Gastrocnemius medialis (tissue), 4 donors: ENCODE measurements at regions not wholly inside any gene's neighbourhood (a gene's known extent, or its start where the extent isn't known, plus 50 kb on each side); places are given as distances from the start of the nearest gene placed in this dataset.
"Not testable (repeated sequence)": the region's sequence is repeated elsewhere in the genome, so short reads cannot be mapped to it uniquely, and the experiment has no call there.

Experiments used
- ATAC-seq, 2 donors: fragments of 150-250 bp; one replicate each; pipeline ENCODE4 v1.9.1; 2016
- DNase-seq, 2 donors: peaks; one replicate each; pipeline ENCODE4 v3.0.0-alpha.2; 2019
- H3K27ac ChIP-seq, 4 donors: fragments of 200-600 bp; sonication (generic); 1 replicate in 1 of 4; 2 replicates in 3 of 4; pipeline ENCODE4 v1.5.1; 2016 to 2018; ENCODE audit warnings: mild to moderate bottlenecking in 2 of 4, moderate library complexity in 1 of 4
- H3K27me3 ChIP-seq, 3 donors: fragments of 200-600 bp; sonication (generic) in 2 of 3; 1 replicate in 1 of 3; 2 replicates in 2 of 3; pipeline versions ENCODE4 v1.5.1 to v1.6.0; 2016 to 2019; ENCODE audit warnings: mild to moderate bottlenecking in 1 of 3, moderate library complexity in 1 of 3
- H3K36me3 ChIP-seq, 2 donors: fragments of 200-600 bp; sonication (generic) in 1 of 2; one replicate each; pipeline ENCODE4 v1.5.1; 2017 to 2018
- H3K4me1 ChIP-seq, 2 donors: fragments of 200-600 bp; sonication (generic) in 1 of 2; one replicate each; pipeline ENCODE4 v1.5.1; 2016 to 2017; ENCODE audit warnings: mild to moderate bottlenecking in 2 of 2
- H3K4me3 ChIP-seq, 4 donors: fragments of 200-600 bp; sonication (generic) in 3 of 4; 1 replicate in 1 of 4; 2 replicates in 3 of 4; pipeline ENCODE4 v1.5.1; 2016 to 2019; ENCODE audit warnings: mild to moderate bottlenecking in 2 of 4
- H3K9me3 ChIP-seq, 3 donors: fragments of 200-600 bp; sonication (generic) in 2 of 3; 1 replicate in 1 of 3; 2 replicates in 2 of 3; pipeline ENCODE4 v1.5.1; 2016 to 2019
- POLR2A ChIP-seq, 2 donors: fragments of 450-650 bp; IDR thresholded peaks; one replicate each; pipeline ENCODE4 v1.6.1; 2017; ENCODE audit warnings: antibody characterized with exemption in 2 of 2, mild to moderate bottlenecking in 2 of 2, moderate library complexity in 2 of 2
- in situ Hi-C, 4 donors: fragments of 200-750 bp; cut with MboI; loops; one replicate each; pipeline versions ENCODE4 v1.15.0 to v1.8.0; 2017; ENCODE audit warnings: low sequenced_read_pairs in 4 of 4
- intact Hi-C: fragments of 100-400 bp; cut with DNase I; formaldehyde crosslinking; loops from one replicate; pipeline ENCODE4 v1.15.1; 2023; ENCODE audit warnings: low total_unique reads
- TF ChIP-seq, protein P1 (sequence below), 5 experiments: fragments of 450-650 bp in 3 of 5; fragments of 200-600 bp in 2 of 5; sonication (generic) in 2 of 5; IDR thresholded peaks in 4 of 5; conservative IDR thresholded peaks in 1 of 5; 1 replicate in 4 of 5; 2 replicates in 1 of 5; pipeline ENCODE4 v1.5.1; 2016 to 2019; ENCODE audit warnings: antibody characterized with exemption in 5 of 5, mild to moderate bottlenecking in 3 of 5, moderate library complexity in 3 of 5

- DNase-seq (no peak), ATAC-seq (no peak)
- in situ Hi-C loops: loop anchor here in 1 of 4 donors (25.0 kb wide), 1 partner anchor 107 kb away; no protein-coding TSS in a partner anchor
- no peak overlapping the region for H3K4me3 ChIP-seq
- no peaks in the 10 kb centered on the region for H3K9me3 ChIP-seq
- H3K27ac ChIP-seq: no peak overlapping the region
- intact Hi-C loops: no loop called here
- TF ChIP-seq, protein P1, sequence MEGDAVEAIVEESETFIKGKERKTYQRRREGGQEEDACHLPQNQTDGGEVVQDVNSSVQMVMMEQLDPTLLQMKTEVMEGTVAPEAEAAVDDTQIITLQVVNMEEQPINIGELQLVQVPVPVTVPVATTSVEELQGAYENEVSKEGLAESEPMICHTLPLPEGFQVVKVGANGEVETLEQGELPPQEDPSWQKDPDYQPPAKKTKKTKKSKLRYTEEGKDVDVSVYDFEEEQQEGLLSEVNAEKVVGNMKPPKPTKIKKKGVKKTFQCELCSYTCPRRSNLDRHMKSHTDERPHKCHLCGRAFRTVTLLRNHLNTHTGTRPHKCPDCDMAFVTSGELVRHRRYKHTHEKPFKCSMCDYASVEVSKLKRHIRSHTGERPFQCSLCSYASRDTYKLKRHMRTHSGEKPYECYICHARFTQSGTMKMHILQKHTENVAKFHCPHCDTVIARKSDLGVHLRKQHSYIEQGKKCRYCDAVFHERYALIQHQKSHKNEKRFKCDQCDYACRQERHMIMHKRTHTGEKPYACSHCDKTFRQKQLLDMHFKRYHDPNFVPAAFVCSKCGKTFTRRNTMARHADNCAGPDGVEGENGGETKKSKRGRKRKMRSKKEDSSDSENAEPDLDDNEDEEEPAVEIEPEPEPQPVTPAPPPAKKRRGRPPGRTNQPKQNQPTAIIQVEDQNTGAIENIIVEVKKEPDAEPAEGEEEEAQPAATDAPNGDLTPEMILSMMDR (IDR thresholded peaks at IDR 0.05 in 4 of 5, conservative IDR thresholded peaks at IDR 0.05 in 1 of 5): no peak
- TF ChIP-seq POLR2A (IDR thresholded peaks at IDR 0.05): no peak
- peaks cover 2 to 7% of the 10 kb centered on the region in 2 donors for H3K4me1 ChIP-seq
- H3K36me3 ChIP-seq: no peaks in the 10 kb centered on the region
- no peaks in the 10 kb centered on the region for H3K27me3 ChIP-seq
Measured at GRCh38 chr2:62654876-62655359, 50.6 kb upstream of the EHBP1 start.

GRCh38 chr2:62654423-62654791 is 51.1 kb upstream of the EHBP1 start:
- Histone ChIP-seq H3K27me3 (no peaks in the 10 kb centered on the region), H3K36me3 (no peaks in the 10 kb centered on the region), H3K9me3 (no peaks in the 10 kb centered on the region), H3K27ac (no peak overlapping the region), H3K4me1 (peaks cover 0 to 2% of the 10 kb centered on the region in 2 donors), H3K4me3 (no peak overlapping the region)
- intact Hi-C loops: no loop called here
- in situ Hi-C loops: loop anchor here in 1 of 4 donors (25.0 kb wide), 1 partner anchor 108 kb away; no protein-coding TSS in a partner anchor
- no peak for TF ChIP-seq POLR2A (IDR thresholded peaks at IDR 0.05)
- TF ChIP-seq, protein P1 (IDR thresholded peaks at IDR 0.05 in 4 of 5, conservative IDR thresholded peaks at IDR 0.05 in 1 of 5): no peak
- DNase-seq (no peak), ATAC-seq (no peak)

DNA sequence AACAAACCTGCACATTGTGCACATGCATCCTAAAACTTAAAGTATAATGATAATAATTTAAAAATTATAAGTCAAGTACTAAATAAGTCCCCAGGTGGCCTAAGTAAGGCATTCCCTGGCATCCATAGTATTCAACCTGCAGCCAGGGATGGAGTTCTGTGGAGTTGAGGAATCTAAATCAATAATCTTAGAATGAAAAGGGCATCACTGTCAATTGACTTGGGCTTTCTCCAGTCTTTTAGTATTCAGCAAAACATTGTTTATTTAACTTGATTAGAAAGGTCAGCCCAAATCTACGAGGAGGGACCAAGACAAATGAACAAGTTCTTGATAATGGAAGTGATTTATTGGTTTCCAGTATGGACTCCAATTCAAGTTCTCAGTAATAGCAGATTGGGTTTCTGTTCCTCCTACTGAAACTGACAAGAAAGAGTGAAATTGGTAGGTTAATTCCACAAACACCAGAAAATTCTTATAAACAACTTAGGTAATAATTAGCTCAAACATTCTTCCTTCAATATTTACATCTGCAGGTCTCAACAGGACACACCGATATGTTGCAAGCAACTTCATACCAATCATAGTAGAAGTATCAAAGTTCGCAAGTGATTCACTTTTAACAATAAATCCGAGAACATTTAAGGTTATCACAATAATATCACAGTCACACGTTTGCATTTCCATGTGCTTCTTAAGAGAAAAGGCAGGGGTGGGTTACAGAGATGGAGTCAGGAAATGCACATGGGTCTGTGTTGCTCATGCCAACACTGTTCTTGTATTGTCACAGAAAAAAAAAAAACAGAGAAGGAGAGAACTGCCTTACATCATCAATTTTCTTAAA is 51.7 kb upstream of the EHBP1 start:
- Histone ChIP-seq H3K36me3 (no peaks in the 10 kb centered on the region), H3K4me3 (no peak overlapping the region), H3K9me3 (no peaks in the 10 kb centered on the region), H3K4me1 (no peaks in the 10 kb centered on the region), H3K27me3 (no peaks in the 10 kb centered on the region), H3K27ac (no peak overlapping the region)
- TF ChIP-seq, protein P1 (IDR thresholded peaks at IDR 0.05 in 4 of 5, conservative IDR thresholded peaks at IDR 0.05 in 1 of 5): no peak
- no peak for TF ChIP-seq POLR2A (IDR thresholded peaks at IDR 0.05)
- in situ Hi-C loops: loop anchor here in 1 of 4 donors (25.0 kb wide), 1 partner anchor 108 kb away; no protein-coding TSS in a partner anchor
- DNase-seq (no peak), ATAC-seq (no peak)
- intact Hi-C loops: no loop called here

- H3K9me3 ChIP-seq, H3K4me3 ChIP-seq, in situ Hi-C loops, H3K27me3 ChIP-seq, H3K27ac ChIP-seq, ATAC-seq, H3K36me3 ChIP-seq, H3K4me1 ChIP-seq, intact Hi-C loops, DNase-seq: not testable (repeated sequence)
Measured at GRCh38 chr2:62649087-62649486, 56.4 kb upstream of the EHBP1 start.

DNA sequence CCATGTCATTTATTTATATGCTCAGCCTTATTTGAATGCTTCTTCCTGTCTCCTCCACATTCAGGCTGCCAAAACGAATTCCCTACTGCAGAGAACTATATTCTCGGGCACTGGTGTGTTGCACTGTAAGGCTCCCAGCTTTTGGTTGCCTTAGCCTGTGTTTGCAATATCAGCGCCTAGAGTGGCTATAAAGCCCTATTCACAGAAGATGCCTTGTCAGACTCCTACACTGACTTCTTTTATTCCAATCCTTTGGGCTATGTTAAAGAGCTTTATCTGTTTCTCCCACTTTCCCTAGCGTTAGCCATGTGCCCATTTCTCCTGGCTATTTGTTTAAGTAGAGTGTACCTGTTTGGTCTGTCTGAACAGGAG is 62.4 kb upstream of the EHBP1 start:
- DNase-seq: no peak

More for the DNA sequence above, 62.4 kb upstream of the EHBP1 start:
- in situ Hi-C loops (no loop called here), intact Hi-C loops (no loop called here)
- Histone ChIP-seq H3K9me3 (no peaks in the 10 kb centered on the region), H3K36me3 (no peaks in the 10 kb centered on the region), H3K4me1 (no peaks in the 10 kb centered on the region), H3K27ac (no peak overlapping the region), H3K27me3 (no peaks in the 10 kb centered on the region), H3K4me3 (no peak overlapping the region)
- TF ChIP-seq, protein P1 (IDR thresholded peaks at IDR 0.05 in 4 of 5, conservative IDR thresholded peaks at IDR 0.05 in 1 of 5): no peak
- TF ChIP-seq POLR2A (IDR thresholded peaks at IDR 0.05): no peak
- ATAC-seq: no peak
